ENCODE measurements at regions not wholly inside any gene's neighbourhood (a gene's known extent, or its start where the extent isn't known, plus 50 kb on each side); places are given as distances from the start of the nearest gene placed in this dataset.

DNA sequence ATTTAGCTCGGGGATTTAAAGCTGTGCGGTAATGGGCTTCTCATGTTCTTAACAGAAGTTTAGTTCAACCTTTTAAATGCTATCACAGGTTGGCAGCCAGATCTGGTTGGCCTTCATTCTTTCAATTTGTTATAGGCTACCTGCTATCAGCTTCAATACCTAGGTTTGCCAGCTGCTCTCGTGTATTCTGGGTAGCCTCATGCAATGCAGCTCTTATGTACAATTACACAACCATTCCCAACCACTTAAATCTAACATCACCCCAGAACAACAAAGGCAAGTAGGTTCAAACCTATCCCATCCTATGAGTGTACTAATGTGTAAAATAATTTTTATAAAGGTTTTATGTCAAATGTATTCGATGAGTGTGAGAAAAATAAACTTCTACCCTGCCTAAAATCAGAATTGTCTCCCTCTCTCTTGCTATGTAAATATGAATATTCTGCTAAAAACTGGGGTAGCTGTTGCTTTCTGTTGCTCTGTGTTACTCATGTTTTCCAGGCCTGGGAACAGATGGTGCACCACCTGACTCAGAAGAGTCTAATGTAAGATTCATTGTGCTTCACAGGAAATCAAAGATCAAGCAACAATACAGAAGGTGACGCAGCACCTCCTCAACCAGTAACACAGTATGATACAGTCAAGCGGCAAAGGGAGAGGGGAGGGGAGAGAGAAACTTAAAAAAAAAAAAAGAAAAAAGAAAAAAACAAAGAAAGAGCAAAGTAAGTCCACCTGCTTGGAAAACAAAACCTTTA, 188.6 kb downstream of the ETV1 start:
- Histone ChIP-seq H3K4me3 (ENCODE audit: low read depth in 1 of 3, low read length in 3 of 3) (no peak overlapping the region), H3K36me3 (ENCODE audit: control insufficient read depth in 4 of 4, insufficient read depth in 3 of 4, low read depth in 1 of 4, low read length in 3 of 4) (no peaks in the 10 kb centered on the region), H3K9ac (ENCODE audit: low read depth in 1 of 2, low read length in 2 of 2) (no peak overlapping the region), H3K27ac (ENCODE audit: low read depth in 1 of 2, low read length in 2 of 2) (no peak overlapping the region), H3K9me3 (ENCODE audit: control insufficient read depth in 4 of 4, low read length in 3 of 4) (no peaks in the 10 kb centered on the region), H3K27me3 (ENCODE audit: control insufficient read depth in 4 of 4, insufficient read depth in 4 of 4, low read length in 3 of 4) (no peaks in the 10 kb centered on the region), H3K4me1 (ENCODE audit: control insufficient read depth in 4 of 4, insufficient read depth in 4 of 4, low read length in 3 of 4) (no peaks in the 10 kb centered on the region)
- no peak for TF ChIP-seq HNF4A (conservative IDR thresholded peaks at IDR 0.05)
- no peak for TF ChIP-seq SP1 (IDR thresholded peaks at IDR 0.05)
- no peak for TF ChIP-seq JUND (IDR thresholded peaks at IDR 0.05)
- TF ChIP-seq, protein P1, sequence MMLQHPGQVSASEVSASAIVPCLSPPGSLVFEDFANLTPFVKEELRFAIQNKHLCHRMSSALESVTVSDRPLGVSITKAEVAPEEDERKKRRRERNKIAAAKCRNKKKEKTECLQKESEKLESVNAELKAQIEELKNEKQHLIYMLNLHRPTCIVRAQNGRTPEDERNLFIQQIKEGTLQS (IDR thresholded peaks at IDR 0.05) = no peak
- no peak for TF ChIP-seq HNF4G (IDR thresholded peaks at IDR 0.05)
- TF ChIP-seq YY1 (IDR thresholded peaks at IDR 0.05) = no peak
- no peak for TF ChIP-seq NR2F2 (IDR thresholded peaks at IDR 0.05)
- TF ChIP-seq, protein P2, sequence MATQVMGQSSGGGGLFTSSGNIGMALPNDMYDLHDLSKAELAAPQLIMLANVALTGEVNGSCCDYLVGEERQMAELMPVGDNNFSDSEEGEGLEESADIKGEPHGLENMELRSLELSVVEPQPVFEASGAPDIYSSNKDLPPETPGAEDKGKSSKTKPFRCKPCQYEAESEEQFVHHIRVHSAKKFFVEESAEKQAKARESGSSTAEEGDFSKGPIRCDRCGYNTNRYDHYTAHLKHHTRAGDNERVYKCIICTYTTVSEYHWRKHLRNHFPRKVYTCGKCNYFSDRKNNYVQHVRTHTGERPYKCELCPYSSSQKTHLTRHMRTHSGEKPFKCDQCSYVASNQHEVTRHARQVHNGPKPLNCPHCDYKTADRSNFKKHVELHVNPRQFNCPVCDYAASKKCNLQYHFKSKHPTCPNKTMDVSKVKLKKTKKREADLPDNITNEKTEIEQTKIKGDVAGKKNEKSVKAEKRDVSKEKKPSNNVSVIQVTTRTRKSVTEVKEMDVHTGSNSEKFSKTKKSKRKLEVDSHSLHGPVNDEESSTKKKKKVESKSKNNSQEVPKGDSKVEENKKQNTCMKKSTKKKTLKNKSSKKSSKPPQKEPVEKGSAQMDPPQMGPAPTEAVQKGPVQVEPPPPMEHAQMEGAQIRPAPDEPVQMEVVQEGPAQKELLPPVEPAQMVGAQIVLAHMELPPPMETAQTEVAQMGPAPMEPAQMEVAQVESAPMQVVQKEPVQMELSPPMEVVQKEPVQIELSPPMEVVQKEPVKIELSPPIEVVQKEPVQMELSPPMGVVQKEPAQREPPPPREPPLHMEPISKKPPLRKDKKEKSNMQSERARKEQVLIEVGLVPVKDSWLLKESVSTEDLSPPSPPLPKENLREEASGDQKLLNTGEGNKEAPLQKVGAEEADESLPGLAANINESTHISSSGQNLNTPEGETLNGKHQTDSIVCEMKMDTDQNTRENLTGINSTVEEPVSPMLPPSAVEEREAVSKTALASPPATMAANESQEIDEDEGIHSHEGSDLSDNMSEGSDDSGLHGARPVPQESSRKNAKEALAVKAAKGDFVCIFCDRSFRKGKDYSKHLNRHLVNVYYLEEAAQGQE (IDR thresholded peaks at IDR 0.05) = no peak
- no peak for TF ChIP-seq EGR1 (IDR thresholded peaks at IDR 0.05; ENCODE audit: low read depth in 2 of 2)
- no peak for TF ChIP-seq FOXA2 (IDR thresholded peaks at IDR 0.05)
- TF ChIP-seq TAF1 (conservative IDR thresholded peaks at IDR 0.05) = no peak
- no peak for TF ChIP-seq FOXA1 (IDR thresholded peaks at IDR 0.05)
- TF ChIP-seq GABPA (IDR thresholded peaks at IDR 0.05 in 1 of 2, conservative IDR thresholded peaks at IDR 0.05 in 1 of 2) = no peak
- TF ChIP-seq, protein P3, sequence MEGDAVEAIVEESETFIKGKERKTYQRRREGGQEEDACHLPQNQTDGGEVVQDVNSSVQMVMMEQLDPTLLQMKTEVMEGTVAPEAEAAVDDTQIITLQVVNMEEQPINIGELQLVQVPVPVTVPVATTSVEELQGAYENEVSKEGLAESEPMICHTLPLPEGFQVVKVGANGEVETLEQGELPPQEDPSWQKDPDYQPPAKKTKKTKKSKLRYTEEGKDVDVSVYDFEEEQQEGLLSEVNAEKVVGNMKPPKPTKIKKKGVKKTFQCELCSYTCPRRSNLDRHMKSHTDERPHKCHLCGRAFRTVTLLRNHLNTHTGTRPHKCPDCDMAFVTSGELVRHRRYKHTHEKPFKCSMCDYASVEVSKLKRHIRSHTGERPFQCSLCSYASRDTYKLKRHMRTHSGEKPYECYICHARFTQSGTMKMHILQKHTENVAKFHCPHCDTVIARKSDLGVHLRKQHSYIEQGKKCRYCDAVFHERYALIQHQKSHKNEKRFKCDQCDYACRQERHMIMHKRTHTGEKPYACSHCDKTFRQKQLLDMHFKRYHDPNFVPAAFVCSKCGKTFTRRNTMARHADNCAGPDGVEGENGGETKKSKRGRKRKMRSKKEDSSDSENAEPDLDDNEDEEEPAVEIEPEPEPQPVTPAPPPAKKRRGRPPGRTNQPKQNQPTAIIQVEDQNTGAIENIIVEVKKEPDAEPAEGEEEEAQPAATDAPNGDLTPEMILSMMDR (IDR thresholded peaks at IDR 0.05; ENCODE audit: low read depth, low read length, missing input control) = no peak
- TF ChIP-seq MAX (IDR thresholded peaks at IDR 0.05) = no peak
- TF ChIP-seq ZBTB33 (IDR thresholded peaks at IDR 0.05) = no peak
- no peak for TF ChIP-seq RAD21 (IDR thresholded peaks at IDR 0.05)
- no peak for TF ChIP-seq RXRA (IDR thresholded peaks at IDR 0.05)
- no peak for DNase-seq (ENCODE audit: low spot score)
- 76% methylated on average over 6 of the region's 6 CpGs for WGBS

Measured in liver (tissue), 8 donors.